GM12878 (cell line): ENCODE measurements at regions not wholly inside any gene's neighbourhood (a gene's known extent, or its start where the extent isn't known, plus 50 kb on each side); places are given as distances from the start of the nearest gene placed in this dataset.

Experiments
- RCOR1 ChIP-seq: conservative IDR thresholded peaks from 2 replicates; pipeline ENCODE4 v1.6.1; 2012; ENCODE audit warnings: low read depth, low read length, improper control_type of control experiment
- SMC3 ChIP-seq: IDR thresholded peaks from 2 replicates; pipeline ENCODE4 v1.6.1; 2011; ENCODE audit warnings: low read length, improper control_type of control experiment, borderline replicate concordance

DNA sequence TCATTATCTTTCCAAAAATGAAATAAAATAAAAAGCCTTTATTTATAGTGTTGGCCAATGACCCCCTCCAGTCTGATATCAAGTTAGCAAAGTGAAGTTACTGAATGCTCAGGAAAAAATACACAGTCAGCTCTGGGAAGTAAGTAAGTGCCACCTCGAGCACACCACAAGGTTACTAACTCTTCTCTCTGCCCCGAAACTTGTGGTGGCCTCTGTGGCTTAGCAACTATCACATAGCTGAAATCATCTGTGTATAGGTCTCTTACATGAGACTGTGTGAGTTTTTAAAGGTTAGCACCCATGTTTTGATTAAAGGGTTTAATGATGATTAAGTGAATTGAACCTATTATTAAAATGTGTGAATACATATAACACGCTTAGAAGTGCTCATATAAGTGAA is 161.4 kb upstream of the KLF4 start:
- TF ChIP-seq SMC3 (no peak), RCOR1 (no peak)
